HG02840 (cell line): ENCODE measurements at regions not wholly inside any gene's neighbourhood (a gene's known extent, or its start where the extent isn't known, plus 50 kb on each side); places are given as distances from the start of the nearest gene placed in this dataset.
"Not testable (repeated sequence)": the region's sequence is repeated elsewhere in the genome, so short reads cannot be mapped to it uniquely, and the experiment has no call there.

Source experiments
- ATAC-seq: cut with Tn5 transposase; IDR thresholded peaks from one replicate; pipeline ENCODE4 v1.9.1; 2021; ENCODE audit warnings: mild to moderate bottlenecking, moderate library complexity, moderate number of reproducible peaks; ENCODE audit not compliant: unreplicated experiment, low FRiP score

GRCh38 chr2:226123300-226123699 is 676.3 kb downstream of the IRS1 start:
- ATAC-seq, result no peak

DNA sequence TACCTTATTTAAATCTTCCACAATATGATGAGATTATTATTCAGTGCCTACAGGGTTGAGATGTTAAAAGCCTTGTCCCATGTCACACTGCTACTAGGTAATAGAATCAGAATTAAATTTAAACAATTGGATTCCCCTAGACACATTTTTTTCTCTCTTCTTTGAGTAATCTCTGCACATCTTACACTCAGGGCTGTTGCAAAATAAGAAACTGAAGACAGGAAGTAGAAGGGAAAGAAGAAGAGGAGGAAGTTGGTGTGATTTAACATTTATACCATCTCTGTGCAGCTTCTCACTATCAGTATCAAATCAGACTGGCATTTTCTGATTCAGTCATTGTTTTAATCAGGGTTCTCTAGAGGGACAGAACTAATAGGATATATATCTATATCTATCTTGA is 677.6 kb downstream of the IRS1 start:
- no peak for ATAC-seq

GRCh38 chr2:226121046-226121738 is 678.4 kb downstream of the IRS1 start:
- no peak for ATAC-seq

- no peak for ATAC-seq
Observed at GRCh38 chr2:226118471-226119429, 680.9 kb downstream of the IRS1 start.

GRCh38 chr2:226117510-226118065 is 682.0 kb downstream of the IRS1 start:
- ATAC-seq, result no peak

DNA sequence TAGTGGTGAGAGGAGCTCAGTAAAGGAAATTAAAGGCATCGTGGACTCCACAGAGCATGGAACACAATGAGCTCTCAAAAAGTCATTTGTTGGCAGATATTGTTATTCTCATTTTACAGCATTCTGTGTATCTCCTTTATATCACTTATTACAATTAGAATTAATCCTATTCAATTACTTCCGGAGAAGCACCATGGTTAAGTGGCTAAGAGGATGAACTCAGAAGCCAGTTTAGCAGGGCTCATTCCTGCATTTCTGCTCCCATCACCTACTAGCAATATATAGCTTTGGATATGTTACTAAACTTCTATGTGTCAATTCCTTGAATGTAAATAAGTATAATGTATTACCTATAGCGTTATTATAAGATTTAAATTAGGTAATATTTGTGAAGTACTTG is 683.3 kb downstream of the IRS1 start:
- no peak for ATAC-seq

DNA sequence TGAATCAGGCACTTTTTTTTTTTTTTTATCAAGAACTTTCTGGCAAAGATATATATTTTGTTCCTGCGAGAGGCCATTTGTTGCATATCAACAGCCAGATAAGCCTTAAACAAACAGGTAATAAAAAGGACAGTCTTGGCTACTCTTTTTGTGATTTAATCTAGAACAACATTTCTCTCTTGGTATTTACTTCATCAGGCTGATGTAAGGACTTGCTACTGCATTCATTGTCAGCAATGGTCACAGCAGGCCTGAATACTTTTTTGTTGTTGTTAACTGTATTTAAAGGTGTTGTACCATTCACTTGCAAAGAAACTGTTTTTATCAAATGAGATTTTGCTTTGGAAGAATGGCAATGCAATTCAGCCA is 683.8 kb downstream of the IRS1 start:
- no peak for ATAC-seq

DNA sequence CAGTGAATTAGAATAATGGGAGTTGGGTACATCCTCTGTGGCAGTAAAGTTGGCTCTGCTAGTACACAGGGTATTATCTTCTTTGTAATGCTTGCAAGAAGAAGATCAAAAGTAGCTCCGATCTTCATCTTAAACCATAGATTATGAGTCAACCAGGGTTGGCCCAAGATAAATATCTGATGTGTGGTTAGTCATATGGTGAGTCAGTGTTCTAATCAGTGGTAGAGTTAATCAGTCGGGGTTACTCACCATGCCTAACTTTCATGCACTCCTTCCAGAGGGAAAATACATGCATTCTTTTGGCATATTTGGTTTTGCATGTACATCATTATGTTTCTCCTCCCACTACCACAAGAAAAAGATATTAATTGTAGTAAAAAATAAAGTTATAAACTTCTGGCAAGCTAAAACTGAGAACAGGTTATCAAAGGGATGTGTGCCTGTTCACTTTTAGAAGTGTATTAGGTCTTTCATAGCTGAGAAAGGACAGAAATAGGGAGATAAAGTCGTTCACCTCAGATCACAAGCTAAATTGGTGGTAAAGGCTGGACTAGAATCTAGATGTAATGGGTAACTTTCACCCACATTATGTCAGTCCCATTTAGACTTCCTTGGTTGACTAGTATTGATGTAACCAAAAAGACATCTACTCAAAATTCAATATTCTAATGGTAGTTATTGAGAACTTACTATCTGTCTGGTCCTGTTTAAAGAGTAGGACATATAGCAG is 684.4 kb downstream of the IRS1 start:
- ATAC-seq, result no peak

- no peak for ATAC-seq
Observed at GRCh38 chr2:226114436-226114835, 685.2 kb downstream of the IRS1 start.

- ATAC-seq, result no peak
Observed at GRCh38 chr2:226098861-226099745, 699.6 kb downstream of the NYAP2 start.

DNA sequence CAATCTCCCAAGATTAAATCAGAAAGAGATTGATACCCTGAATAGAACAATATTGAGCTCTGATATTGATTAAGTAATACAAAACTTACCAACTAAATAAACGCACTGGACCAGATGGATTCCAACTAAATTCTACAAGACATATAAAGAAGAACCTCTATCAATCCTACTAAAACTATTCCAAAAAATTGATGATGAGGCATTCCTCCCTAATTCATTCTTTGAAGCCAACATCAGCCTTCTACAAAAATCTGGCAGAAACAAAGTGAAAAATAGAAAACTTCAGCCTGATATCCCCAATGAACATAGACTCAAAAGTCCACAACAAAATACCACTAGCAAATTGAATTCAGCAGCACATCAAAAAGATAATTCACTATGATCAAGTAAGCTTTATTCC is 695.5 kb downstream of the NYAP2 start:
- no peak for ATAC-seq

- no peak for ATAC-seq
Observed at GRCh38 chr2:226093364-226093763, 693.9 kb downstream of the NYAP2 start.

DNA sequence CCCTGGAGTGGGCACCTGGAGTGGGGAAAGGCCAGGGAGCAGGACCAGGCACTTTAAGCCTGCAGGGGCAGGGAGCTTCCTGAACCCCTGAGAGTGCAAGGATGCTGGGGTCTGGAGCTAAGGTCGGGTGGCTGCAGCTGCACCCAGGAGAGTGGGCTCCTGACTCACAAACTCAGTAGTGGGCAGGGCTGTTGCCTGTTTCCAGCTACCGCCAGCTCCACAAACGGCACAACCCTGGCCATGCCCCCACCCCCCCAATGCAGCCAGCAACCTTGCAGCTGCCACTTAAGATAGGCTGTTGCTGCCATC is 688.8 kb downstream of the NYAP2 start:
- ATAC-seq, result no peak

- no peak for ATAC-seq
Observed at GRCh38 chr2:226087505-226088365, 688.2 kb downstream of the NYAP2 start.

DNA sequence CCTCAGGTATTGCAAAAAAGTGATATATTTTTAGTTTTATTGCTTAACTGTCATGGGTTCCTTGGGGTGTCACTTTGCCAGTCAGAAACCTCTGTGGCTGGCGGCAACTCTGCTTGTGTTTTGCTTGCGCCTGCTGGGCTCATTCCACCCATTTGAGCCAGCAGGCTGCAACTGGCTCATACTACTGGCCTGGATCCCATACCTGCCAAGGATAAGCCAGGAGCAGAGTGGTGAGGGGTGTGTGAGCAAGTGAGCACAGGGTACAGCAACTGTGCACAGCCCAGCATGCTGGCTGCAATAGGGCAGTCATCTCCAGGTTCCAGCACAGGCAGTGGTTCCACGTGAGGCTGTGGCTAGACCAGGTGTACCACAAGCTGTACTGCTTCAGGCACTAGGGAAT is 687.5 kb downstream of the NYAP2 start:
- ATAC-seq, result no peak

DNA sequence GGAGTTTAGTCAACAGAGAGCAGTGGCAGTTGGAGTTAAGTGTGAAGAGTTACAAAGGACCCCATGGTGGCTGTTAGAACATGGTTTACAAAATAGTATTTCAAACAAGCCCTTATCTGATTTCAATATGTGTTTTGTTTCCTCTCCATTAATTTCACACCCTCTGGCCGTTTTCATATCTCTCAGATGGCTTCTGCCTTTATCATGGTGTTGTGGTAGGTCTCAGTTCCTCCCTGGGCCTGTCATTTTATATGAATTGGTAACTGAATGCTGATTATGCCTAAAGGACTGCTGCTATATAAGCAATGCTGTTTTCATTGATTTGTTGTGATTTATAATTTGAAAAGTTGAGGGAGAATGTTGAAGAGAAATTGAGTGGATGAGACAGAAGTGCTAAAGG is 686.7 kb downstream of the NYAP2 start:
- ATAC-seq, result no peak

- ATAC-seq, result not testable (repeated sequence)
Observed at GRCh38 chr2:226085425-226085824, 685.9 kb downstream of the NYAP2 start.

DNA sequence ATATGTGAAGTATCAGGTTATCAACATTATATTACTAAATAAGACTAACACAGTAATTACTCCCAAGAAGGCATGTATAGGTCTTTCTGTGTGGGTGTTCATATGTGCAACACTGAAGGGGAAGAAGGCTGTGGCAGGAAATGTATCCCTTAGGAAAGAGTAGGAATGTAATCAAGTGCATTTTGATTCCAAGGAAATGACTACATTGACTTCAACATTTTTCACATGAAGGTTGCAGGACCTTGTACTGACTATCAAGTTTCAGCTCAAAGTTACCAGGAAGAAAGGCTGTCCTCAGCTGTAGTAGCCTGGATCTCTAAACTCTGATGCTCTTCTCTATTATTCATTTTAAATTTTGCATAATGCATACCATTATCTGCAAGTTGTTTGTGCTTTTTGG is 680.8 kb downstream of the NYAP2 start:
- ATAC-seq, result no peak

- ATAC-seq, result no peak
Observed at GRCh38 chr2:226079671-226080181, 680.2 kb downstream of the NYAP2 start.
